ENCODE measurements at regions not wholly inside any gene's neighbourhood (a gene's known extent, or its start where the extent isn't known, plus 50 kb on each side); places are given as distances from the start of the nearest gene placed in this dataset.

DNA sequence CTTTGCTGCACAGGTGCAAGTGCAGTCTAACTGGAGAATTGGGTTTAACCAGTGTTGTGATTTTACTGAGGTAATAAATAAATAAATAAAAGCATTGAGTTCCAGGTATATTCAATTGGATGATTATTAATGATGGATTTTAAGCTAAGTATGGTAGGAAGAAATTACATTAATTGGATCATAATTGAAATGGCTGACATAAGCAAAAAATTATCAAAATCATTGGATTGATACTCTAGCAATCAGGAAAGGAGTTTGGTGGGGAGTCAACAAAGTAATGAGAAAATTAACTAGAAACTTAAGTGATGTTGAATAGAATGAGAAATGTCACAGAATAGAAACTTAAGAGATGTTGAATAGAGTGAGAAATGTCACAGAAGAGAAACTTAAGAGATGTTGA is 981.9 kb downstream of the SI start:
- no peak overlapping the region for H3K4me3 ChIP-seq (ENCODE audit: control insufficient read depth, low read depth, low read length)
- no peak for TF ChIP-seq CTCF (IDR thresholded peaks at IDR 0.05; ENCODE audit: control insufficient read depth, insufficient read depth, low read depth, low read length, missing control alignments)

GRCh38 chr3:164095949-164096348 is 982.3 kb downstream of the SI start:
- TF ChIP-seq CTCF (IDR thresholded peaks at IDR 0.05; ENCODE audit: control insufficient read depth, insufficient read depth, low read depth, low read length, missing control alignments): no peak
- DNase-seq (ENCODE audit: low read depth): no peak
- H3K4me3 ChIP-seq (ENCODE audit: control insufficient read depth, low read depth, low read length): no peak overlapping the region

More for the DNA sequence above, 981.9 kb downstream of the SI start:
- DNase-seq (ENCODE audit: low read depth): no peak

DNA sequence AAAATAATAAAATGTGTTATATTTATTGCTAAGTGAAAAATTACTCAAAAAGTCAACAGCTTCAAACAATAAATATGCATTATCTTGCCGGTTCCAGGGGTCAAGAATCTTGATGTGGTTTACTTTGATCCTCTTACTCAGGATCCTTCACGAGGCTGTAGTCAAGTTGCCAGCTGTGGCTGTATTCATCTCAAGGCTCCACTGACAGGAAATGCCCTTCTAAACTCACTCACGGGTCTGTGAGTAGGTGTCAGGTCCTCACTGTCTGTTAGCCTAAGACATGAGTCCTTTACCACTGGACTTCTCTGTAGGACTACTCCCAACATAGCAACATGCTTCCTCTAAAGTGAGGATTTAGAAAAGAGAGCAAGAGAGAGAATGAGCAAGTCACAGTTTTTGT is 983.0 kb downstream of the SI start:
- no peak for DNase-seq (ENCODE audit: low read depth)
- H3K4me3 ChIP-seq (ENCODE audit: control insufficient read depth, low read depth, low read length): no peak overlapping the region
- TF ChIP-seq CTCF (IDR thresholded peaks at IDR 0.05; ENCODE audit: control insufficient read depth, insufficient read depth, low read depth, low read length, missing control alignments): no peak

- no peak for TF ChIP-seq CTCF (IDR thresholded peaks at IDR 0.05; ENCODE audit: control insufficient read depth, insufficient read depth, low read depth, low read length, missing control alignments)
- H3K4me3 ChIP-seq (ENCODE audit: control insufficient read depth, low read depth, low read length): no peak overlapping the region
- DNase-seq (ENCODE audit: low read depth): no peak
Observed at GRCh38 chr3:164094546-164094945, 983.8 kb downstream of the SI start.

DNA sequence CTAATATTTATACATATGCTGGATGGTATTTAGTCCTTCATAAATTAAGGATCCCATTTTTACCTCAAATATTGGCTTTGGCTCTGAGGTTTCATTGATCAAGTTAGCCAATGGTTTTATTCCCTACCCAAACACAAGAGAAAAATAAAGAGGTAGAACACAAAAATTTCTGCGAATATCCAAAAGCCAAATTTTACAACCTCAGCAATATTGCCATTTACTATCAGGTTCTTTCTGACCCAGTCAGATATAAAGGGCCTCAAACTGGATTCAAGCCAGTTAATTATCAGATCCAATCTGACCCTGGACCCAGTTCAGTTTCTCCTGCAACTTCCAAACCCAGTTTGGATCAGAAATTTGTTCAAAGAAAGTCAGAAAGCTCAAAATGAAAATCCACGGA is 998.1 kb downstream of the SI start:
- no peak for DNase-seq (ENCODE audit: low read depth)
- H3K4me3 ChIP-seq (ENCODE audit: control insufficient read depth, low read depth, low read length): no peak overlapping the region
- TF ChIP-seq CTCF (IDR thresholded peaks at IDR 0.05; ENCODE audit: control insufficient read depth, insufficient read depth, low read depth, low read length, missing control alignments): no peak

- DNase-seq (ENCODE audit: low read depth): no peak
- no peak for TF ChIP-seq CTCF (IDR thresholded peaks at IDR 0.05; ENCODE audit: control insufficient read depth, insufficient read depth, low read depth, low read length, missing control alignments)
- no peak overlapping the region for H3K4me3 ChIP-seq (ENCODE audit: control insufficient read depth, low read depth, low read length)
Observed at GRCh38 chr3:164064298-164064697, 1014.0 kb downstream of the SI start.

- DNase-seq (ENCODE audit: low read depth): no peak
- H3K4me3 ChIP-seq (ENCODE audit: control insufficient read depth, low read depth, low read length): no peak overlapping the region
- no peak for TF ChIP-seq CTCF (IDR thresholded peaks at IDR 0.05; ENCODE audit: control insufficient read depth, insufficient read depth, low read depth, low read length, missing control alignments)
Observed at GRCh38 chr3:164060923-164061322, 1017.4 kb downstream of the SI start.
